CD4-positive, alpha-beta T cell treated with Interleukin-12 subunit alpha and Interleukin-12 subunit beta, for 1 hour (primary cell): ENCODE measurements at regions not wholly inside any gene's neighbourhood (a gene's known extent, or its start where the extent isn't known, plus 50 kb on each side); places are given as distances from the start of the nearest gene placed in this dataset.
"Not testable (repeated sequence)": the region's sequence is repeated elsewhere in the genome, so short reads cannot be mapped to it uniquely, and the experiment has no call there.

ENCODE experiments used
- DNase-seq: peaks from one replicate; pipeline ENCODE4 v3.0.0-alpha.2; 2020

DNA sequence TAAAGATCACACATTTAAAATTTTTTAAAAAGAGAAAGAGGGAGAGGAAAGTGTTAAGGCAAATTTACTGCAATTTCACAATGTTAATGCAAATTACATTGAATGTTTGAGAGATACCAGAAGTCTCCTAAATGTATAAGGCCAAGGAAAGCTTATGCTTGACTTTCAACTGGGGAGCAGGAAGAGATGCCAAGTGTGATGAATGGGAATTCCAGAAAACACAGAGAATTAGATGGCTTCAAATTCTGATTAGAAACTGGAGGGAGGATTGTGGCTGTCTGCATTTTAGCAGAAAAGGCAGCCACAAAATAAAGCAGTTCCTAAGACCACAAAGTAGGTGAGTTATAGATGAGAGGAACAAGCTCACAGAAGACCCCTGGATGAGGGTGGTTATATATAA is 328.3 kb upstream of the CITED2 start:
- no peak for DNase-seq

DNA sequence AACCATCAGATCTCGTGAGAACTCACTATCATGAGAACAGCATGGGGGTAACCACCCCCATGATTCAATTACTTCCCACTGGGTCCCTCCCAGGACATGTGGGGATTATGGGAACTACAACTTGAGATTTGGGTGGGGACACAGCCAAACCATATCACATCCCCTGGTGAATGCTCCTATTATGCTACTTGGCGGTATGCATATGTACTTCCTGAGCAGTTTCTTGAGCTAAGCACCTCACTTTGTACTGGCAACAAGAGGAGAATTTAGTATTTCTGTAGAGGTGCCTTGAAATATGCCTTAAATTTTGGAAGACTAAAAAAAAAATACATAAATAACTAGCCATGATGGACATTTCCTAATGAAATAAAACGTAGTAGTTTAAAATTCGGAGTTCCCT is 327.2 kb upstream of the CITED2 start:
- DNase-seq, result no peak

DNA sequence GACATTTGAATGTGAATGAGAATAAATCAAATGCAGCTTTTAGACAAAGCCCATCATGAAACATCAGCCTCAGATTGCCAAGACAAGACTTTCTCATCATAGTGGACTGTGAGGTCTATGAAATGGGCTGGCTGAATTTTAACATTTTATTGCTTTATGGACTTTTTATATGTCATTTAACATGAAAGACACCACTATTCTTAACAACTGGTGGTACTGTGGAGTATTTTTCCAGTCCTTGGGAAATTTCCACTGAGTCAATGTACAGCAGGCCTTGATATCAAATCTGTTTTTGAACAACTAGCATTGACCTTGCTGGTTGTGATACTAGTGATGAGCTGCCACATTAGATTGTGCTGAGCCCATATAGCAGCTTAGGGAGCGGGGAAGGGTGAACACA is 326.6 kb upstream of the CITED2 start:
- no peak for DNase-seq

DNA sequence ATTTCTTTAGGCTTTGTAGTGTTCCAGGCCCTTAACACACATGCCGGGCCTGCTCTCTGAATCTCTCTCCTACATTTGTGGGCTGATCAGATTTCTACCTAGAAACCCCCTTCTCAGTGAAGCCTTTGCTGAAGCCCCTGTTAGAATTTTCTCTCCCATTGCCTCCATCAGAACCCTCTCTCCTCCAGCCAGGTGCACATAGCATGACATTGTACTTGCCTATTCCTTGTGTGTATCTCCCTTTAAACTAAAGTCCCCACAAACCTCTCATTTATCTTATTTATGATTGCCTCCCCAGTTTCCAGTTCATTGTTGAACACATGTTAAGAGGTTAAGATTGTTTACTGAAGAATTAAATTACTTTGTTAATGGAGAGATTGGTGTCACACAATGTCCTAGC is 325.5 kb upstream of the CITED2 start:
- no peak for DNase-seq

DNA sequence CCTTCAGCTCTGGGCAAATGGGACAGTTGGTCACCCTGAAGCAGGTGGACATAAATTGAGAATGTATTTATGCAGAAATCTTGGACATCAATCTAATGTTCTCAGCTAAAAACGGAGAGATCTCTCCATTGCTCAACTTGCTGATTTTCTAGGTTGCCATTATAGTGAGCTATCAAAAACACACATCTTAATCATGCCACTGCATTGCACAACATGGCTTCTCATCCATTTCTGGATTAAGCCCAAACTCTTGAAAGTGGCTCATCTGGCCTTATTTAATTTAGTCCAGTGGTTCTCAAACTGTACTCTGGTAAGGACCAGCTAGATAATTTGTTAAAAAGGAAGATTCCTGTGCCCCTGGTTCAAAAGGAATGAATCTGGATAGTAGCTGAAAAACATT is 324.9 kb upstream of the CITED2 start:
- DNase-seq, result no peak

DNA sequence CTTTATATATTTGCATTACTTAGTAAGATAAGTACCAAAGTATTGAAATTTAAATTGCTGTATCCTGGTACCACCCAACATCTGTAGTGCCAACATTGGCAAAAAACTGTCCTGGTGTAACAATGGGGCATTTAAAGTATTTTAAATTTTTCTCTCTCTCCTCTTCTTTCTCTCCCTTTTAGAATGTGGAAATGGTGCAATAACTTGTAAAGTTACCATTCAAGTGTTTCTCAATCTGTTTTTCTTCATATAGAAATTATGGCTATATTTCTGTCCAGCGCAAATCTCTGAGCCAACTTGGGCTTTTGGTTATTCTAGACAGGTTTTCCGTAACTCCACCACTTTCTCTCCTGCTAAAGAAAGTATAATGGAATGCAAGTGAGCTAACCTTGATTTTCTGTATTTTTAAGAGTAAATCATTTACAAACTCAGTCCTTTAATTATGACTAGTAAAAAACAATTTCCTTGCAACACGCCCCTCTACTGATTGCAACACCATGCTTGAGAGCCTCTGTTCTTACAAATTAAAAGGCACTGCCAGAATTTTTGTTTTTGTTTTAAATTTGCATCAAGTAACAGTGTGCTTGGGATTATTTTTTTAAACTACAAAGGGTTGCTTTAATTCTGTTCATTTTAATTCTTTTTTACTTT is 324.2 kb upstream of the CITED2 start:
- DNase-seq, result no peak

DNA sequence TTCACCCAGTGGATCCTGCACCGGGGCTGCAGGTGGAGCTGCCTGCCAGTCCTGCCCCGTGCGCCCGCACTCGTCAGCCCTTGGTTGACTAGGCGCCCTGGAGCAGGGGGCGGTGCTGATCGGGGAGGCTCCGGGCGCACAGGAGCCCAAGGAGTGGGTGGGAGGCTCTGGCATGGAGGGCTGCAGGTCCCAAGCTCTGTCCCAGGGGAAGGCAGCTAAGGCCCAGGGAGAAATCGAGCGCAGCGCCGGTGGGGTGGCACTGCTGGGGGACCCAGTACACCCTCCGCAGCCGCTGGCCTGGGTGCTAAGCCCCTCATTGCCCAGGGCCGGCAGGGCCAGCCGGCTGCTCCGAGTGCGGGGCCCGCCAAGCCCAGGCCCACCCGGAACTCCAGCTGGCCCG is 323.4 kb upstream of the CITED2 start:
- not testable (repeated sequence) for DNase-seq

DNA sequence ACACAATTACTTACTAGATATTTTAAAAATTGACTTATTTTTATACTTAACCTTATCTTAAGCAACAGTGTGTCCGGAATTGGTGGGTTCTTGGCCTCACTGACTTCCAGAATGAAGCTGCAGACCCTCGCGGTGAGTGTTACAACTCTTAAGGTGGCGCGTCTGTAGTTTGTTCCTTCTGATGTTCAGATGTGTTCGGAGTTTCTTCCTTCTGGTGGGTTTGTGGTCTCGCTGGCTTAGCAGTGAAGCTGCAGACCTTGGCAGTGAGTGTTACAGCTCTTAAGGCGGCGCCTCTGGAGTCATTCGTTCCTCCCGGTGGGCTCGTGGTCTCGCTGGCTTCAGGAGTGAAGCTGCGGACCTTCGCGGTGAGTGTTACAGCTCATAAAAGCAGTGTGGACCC is 322.5 kb upstream of the CITED2 start:
- not testable (repeated sequence) for DNase-seq

DNA sequence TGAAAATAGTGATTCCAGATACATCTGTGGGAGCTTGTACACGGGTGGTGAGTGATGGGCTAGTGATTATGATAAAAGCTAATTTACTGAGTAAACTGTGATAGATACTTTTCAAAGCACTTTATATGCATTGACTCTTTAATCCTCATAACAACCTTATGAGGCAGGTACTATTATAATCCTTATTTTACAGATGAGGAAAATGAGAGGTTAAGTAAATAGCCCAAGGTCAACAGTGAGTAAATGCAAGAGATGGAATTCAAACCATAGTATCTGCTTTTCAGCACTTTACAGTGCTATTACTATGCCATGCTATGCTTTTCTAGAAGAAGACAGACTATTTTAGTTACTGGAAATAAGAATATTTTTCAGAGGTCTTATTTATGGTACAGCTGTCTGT is 320.9 kb upstream of the CITED2 start:
- no peak for DNase-seq

DNA sequence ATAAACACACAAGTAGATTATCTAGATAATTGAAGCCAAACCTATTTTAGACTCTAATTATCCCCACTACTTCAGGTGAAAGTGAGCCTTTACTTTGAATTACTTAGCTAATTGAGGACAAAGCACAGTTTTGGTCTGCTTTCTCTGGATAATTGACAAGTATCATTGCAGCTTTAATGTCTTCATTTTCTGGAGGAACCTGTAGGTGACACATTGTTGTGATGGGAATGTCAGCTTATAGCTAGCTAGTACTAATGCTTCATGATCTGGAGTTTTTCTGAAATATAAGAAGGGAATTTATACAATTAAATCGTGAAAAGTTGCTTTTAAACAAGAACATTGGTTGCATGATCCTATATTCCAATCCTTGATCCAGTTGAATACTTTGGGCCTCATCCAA is 319.3 kb upstream of the CITED2 start:
- no peak for DNase-seq

DNA sequence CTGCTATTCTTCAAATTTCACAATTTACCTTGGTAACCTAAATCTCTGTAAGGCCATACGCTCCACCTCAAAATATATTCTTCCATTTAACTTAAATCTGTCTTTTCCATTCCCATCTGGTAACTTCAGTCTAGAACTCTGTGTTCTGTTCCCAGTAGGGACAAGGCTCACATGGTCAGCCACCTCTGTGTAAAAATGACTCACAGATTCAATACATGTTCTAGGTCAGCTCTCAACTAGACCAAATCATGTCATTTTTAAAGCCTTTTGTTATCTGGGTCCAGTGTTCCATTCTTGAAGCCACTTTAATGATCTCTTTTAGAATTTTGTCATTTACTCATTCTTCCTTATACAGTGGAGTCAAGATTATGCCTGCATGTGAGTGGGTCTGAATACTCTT is 315.6 kb upstream of the CITED2 start:
- DNase-seq, result no peak

DNA sequence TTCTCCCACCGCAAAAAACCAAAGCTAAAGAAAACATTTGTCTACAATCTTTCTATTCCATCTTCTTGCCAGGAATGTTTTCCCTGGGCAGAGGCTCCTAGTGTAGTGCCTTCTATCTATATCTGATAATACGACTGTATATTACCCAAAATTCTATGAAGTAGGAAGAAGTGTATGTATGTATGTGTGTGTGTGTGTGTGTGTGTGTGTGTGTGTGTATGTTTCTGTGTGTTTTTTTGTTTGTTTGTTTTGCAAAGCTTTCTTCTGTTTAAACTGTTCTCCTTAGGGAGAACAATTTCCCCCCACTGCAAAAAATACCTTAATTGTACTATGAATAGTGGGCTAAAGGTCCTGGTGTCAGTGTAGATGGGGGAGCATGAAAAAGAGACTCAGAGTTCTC is 312.6 kb upstream of the CITED2 start:
- no peak for DNase-seq

DNA sequence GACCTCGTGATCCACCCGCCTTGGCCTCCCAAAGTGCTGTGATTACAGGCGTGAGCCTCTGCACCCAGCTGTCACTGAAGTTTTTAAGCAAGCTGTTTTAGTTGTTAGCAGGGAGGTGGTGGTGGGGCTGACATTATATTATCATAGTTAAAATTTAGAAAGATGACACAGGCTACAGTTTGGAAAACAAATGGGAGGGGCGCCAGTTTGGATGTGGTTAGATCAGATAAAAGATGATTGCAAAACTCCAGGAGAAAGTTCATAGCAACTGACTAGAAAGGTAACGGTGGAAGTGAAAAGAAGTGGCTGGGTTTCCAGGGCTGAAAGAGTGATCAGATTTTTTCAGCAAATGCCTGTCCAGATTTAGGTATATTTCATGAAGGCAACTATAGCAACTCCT is 311.9 kb upstream of the CITED2 start:
- no peak for DNase-seq

DNA sequence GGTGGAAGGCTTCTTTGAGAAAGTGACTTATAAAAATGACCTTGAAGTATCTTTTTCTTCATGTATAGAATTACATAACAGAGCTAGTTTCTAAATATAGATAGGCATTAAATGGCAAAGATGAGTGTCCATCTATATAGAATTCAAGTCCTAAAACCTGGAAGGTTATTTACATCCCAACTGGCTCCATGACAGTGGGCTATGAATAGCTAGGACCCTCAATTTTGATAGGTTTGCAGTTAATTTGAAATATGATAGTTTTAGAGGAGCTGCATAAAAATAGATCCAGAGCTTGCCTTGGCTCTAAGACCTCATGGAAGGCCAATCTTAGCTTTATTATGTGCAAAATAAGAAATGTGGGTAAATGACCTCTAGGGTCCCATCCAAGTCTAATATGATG is 310.6 kb upstream of the CITED2 start:
- no peak for DNase-seq

DNA sequence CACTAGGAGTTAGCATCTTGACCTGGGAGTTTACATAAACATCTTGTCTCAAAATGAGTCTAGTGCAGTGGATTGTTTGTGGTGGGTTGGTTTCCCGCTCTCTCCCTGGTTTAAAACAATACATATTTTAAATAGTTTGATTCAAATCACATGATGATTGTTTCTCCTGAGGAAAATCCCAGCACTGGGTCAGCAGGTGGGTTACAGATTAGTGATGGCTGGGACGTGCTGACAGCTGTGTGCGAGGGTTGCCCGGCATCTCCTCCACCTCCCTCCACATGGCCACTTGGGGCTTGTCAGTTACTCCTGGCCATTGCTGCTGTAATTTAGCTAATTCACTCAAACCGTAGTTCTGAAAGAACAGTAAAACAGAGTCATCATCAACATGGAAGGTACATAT is 306.4 kb upstream of the CITED2 start:
- no peak for DNase-seq

DNA sequence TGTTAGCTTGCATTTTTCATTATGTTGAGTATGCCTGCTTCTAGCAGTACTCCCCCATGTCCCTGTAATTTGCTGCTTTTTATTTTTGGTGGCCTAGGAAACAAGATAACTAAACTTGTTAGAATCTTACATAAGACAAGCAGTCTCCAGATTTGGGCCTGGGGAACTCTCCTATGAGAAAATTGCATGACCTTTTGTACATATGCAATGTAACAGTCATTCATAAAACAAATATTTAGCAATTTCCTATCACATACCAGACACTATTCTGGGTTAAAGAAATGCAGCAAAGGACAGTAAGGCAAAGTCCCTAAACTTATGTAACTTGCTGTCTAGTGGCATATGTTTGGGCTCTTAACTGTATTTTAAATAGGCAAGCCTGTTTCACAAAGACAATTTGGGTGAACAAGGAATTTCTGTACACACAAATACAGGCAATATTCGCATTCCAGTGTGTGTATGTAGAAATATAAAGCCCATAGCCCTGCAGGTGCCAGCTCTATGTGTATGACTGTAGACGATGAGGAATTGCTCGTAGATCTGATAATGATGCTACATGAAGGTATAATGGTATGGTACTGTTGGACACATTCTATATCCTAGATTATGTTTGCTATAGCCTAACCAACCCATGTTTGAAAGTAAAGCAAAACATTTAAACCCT is 305.2 kb upstream of the CITED2 start:
- no peak for DNase-seq

DNA sequence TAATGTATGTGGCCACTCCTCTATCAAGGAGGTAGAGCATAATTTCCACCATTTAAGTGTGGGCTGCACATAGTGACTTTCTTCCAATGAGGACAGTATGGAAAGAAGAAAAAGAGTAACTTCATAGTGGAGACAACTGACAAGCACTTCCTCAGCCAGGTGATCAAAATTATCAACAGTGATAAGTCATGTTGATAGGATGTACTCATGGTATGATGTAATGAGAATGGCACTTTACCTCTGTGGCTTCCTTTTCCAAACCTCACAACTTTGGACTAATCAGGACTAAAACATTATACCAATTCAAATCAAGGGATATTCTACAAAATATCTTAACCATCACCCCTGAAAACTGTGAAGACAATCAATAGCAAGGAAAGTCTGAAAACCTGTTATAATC is 302.3 kb upstream of the CITED2 start:
- no peak for DNase-seq

DNA sequence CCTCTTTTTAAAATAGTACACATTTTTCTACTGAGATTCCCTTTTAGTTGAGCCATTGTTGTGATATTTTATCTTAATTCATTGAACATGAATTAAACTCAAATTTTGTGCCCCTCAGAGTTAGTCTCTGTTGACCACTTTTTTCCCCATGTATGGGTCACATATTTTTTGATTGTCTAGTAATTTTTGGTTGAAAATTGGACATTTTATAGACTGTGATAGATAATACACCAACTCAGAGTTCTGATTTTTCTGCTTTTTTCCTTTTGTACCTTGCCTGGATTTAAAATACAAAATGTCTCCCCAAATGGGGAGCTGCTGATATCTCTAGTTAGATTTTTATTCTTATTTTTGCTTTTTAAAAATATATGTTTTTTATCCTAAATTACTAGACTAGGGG is 291.8 kb upstream of the CITED2 start:
- no peak for DNase-seq

DNA sequence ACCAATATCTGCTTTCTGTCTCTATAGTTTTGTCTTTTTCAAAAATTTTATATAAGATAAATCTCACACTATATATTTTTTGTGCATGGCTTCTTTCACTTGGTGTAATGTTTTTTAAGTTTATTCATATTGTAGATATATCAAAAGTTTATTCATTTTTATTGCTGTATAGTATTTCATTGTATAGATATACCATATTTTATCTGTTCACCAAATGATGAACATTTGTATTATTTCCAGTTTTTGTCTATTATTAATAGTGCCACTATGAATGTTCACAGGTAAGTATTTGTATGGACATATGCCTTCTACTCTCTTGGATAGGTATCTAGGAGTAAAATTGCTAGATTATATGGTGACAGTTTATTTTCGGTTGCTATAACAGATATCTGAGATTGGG is 289.5 kb upstream of the CITED2 start:
- no peak for DNase-seq

DNA sequence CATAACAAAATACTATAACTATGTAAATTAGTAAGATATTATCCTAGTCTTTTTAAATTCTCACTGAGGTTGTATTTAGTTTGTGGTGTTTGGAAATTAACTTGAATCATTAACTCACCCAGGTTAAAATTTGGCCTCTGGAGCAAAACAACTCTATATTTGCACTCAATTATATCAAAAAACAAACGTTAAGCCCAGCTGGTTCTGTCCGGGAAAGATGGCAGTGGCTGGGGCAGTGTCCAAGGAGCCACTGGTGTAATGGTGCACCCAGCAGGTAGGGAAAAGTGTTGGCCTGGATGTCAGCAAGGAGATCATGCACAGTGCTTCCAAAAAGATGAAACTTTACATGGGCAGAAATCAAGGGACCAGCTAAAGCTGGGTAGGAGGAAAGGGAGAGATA is 285.3 kb upstream of the CITED2 start:
- DNase-seq, result no peak

DNA sequence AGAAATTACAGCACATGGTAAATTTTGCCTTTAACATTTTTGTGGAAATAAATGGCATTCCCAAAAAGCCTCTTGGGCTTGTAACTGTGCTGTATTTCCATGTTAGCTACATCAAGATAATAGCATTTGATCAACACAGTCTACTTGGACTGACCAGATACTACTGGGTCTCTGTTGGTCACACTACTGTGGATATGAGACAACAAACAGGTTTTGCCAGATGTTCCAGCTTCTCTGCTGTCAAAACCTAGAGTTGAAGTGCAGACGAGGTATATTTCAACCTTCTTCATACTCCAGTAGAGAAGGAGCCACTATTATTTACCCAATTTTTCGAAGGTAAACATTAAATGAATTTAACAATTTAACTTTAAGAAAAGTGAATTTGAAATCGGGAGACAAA is 284.7 kb upstream of the CITED2 start:
- no peak for DNase-seq

DNA sequence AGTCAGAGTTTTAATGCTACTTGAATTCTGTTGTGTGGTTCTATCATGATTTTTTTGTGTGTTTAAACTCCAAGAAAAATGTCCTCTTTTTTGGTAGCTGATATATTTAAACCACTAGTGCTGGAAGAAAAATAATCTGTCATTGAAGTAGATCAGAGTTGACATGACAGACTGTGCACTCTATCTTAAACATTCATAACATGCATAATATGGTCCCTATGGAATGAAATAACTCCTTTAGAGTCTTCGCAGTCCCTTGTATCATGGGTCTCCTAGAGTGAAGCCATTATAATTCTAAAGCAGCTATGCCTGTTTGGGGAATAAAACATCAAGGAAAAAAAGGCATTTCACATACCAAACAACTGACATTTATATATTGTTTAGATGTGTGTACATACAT is 282.7 kb upstream of the CITED2 start:
- DNase-seq, result no peak

DNA sequence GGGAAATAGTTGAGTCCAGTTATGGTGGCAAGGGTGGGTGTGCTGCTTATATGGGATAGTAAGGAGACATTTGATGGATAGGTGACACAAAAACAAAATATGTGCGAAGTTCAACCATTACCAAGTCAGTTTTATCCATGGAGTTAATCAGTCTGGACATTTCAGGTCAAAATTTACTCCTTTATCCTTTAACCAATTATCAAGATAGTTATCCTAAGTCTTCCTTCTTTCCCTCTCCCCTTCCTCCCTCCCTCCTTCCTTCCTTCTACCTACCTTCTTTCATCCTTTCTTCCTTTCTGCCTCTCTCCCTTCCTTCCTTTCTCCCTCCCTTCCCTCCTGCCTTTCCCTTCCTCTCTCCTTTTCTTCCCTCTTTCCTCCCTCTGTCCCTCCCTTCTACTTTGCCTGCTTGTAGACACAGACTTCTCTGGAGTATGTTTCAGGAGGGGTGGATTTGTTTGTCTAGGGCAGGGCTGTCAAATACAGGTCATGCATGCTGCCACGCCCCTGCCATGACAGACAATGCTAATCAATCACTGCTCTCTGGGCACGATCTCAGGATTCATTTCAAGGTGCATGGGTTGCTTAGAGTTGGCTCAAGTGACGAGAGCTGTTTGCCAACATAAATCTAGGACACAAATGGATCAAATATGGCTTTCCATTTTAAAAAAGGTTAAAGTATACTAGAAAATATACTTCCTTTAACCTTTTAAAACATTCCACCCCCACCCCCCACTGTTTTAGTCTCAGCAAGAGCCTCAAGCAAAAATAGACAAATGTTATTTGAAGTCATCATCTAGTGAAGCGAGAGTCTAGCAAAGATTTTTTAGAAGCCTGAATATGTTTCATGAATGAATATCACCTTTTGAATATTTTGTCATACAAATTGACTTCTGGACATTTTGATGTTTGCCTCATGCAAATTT is 281.6 kb upstream of the CITED2 start:
- DNase-seq, result no peak
